NCI-H1417 (cell line): ENCODE measurements at regions not wholly inside any gene's neighbourhood (a gene's known extent, or its start where the extent isn't known, plus 50 kb on each side); places are given as distances from the start of the nearest gene placed in this dataset.

Experiments used
- DNase-seq, 3 experiments: peaks; one replicate each; lab custom pipeline; 2025; lab: John Stamatoyannopoulos, UW

GRCh38 chr7:131255242-131255641 is 72.4 kb upstream of the MKLN1 start:
- no peak for DNase-seq

DNA sequence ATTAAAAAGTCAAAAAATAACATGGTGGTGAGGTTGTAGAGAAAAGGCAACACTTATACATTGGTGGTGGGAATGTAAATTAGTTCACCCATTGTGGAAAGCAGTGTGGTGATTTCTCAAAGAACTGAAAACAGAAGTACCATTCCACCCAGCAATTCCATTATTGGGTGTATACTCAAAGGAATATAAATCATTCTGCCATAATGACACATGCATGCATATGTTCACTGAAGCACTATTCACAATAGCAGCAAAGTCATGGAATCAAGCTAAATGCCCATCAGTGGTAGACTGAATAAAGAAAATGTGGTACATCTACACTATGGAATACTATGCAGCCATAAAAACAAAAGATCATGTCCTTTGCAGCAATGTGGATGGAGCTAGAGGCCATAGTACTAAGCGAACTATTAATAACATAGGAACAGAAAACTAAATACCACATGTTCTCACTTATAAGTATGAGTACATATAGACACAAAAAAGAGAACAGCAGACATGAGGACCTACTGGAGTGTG is 66.1 kb upstream of the MKLN1 start:
- no peak for DNase-seq

GRCh38 chr7:131265227-131265626 is 62.4 kb upstream of the MKLN1 start:
- DNase-seq: no peak

DNA sequence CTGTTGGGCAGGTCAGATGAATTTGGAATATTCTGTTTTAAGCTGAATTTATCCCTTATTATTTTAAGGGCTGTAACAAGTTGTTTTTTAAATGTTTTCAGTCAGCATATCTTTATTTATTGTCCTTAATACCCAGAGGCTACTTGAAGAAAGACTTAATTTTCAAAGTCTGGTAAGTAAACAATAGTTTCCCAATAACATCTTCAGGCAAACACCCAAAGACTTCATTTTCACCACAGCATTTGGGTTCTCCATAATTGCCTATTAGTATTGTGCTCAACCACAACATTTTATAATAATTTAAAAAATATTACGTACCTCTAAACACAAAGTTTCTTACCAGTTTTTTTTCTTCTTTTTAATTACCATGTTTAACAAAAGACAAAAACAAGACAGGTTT is 60.0 kb upstream of the MKLN1 start:
- DNase-seq: no peak

- DNase-seq: no peak
Observed at GRCh38 chr7:131268906-131269305, 58.8 kb upstream of the MKLN1 start.

GRCh38 chr7:131272086-131272485 is 55.6 kb upstream of the MKLN1 start:
- DNase-seq: no peak

DNA sequence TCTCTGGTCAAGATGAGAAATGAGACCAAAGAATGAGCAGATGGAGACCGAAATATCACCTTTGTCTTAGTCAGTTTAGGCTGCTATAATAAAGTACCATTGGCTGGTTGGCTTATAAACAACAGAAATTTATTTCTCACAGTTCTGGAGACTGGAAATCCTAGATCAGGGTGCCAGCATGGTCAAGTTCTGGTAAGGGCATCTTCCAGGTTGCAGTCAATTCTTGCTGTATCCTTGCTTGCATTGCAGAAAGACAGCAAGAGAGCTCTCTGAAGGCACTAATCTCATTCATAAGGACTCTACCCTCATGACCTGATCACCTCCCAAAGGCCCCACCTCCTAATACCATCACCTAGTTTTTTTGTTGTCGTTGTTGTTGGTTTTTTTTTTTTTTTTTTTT is 52.7 kb upstream of the MKLN1 start:
- DNase-seq: no peak

GRCh38 chr7:131276190-131276589 is 51.5 kb upstream of the MKLN1 start:
- no peak for DNase-seq

DNA sequence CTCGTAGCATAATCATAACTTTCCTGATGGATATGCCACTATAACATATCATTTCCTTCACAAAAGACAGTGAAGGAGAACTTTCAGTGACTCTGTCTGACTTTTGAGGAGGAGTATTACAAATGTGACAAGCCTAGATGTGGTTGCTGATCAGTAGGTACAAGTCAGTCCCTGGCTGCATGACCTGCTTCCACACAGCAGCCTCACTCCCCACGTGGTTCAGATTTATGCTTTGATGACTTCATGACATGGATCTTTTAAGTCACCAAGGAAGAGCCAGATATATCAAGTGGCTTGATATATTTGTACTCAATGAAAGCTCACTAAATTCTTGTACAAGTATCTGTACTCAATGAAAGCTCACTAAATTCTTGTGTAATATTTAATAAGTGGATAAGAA is 50.9 kb upstream of the MKLN1 start:
- no peak for DNase-seq
